HEK293T (cell line): ENCODE measurements at regions not wholly inside any gene's neighbourhood (a gene's known extent, or its start where the extent isn't known, plus 50 kb on each side); places are given as distances from the start of the nearest gene placed in this dataset.

Experiments
- CTCF ChIA-PET: fragments of 350-600 bp; formaldehyde crosslinking; extraction: SDS; loops from one replicate; lab custom pipeline; 2021; ENCODE audit warnings: antibody characterized with exemption, inconsistent platforms; lab: Yijun Ruan, JAX
- POLR2A ChIA-PET: fragments of 350-600 bp; formaldehyde crosslinking; extraction: SDS; loops from one replicate; lab custom pipeline; 2020; ENCODE audit warnings: antibody characterized with exemption, inconsistent platforms; lab: Yijun Ruan, JAX
- DNase-seq: peaks from one replicate; pipeline ENCODE4 v3.0.0; 2012; ENCODE audit warnings: mixed read lengths; ENCODE audit errors: extremely low spot score
- ARNT ChIP-seq: fragments of 450-650 bp; IDR thresholded peaks from 2 replicates; pipeline ENCODE4 v1.6.1; 2017; ENCODE audit warnings: mild to moderate bottlenecking
- BHLHE40 ChIP-seq: fragments of 450-650 bp; IDR thresholded peaks from 2 replicates; pipeline ENCODE4 v1.6.1; 2016; ENCODE audit warnings: mild to moderate bottlenecking, moderate library complexity, borderline replicate concordance
- CTBP1 ChIP-seq: fragments of 450-650 bp; IDR thresholded peaks from 2 replicates; pipeline ENCODE4 v1.6.1; 2016; ENCODE audit warnings: borderline replicate concordance
- ELF4 ChIP-seq: fragments of 450-650 bp; IDR thresholded peaks from 2 replicates; pipeline ENCODE4 v1.6.1; 2017; ENCODE audit warnings: antibody characterized with exemption
- FOXA1 ChIP-seq: fragments of 450-650 bp; IDR thresholded peaks from 2 replicates; pipeline ENCODE4 v1.6.1; 2016; ENCODE audit warnings: mild to moderate bottlenecking
- FOXK2 ChIP-seq: fragments of 450-650 bp; IDR thresholded peaks from 2 replicates; pipeline ENCODE4 v1.6.1; 2016; ENCODE audit warnings: mild to moderate bottlenecking
- FOXM1 ChIP-seq: fragments of 450-650 bp; IDR thresholded peaks from 2 replicates; pipeline ENCODE4 v1.6.1; 2017; ENCODE audit warnings: mild to moderate bottlenecking, borderline replicate concordance
- HDGF ChIP-seq: fragments of 450-650 bp; IDR thresholded peaks from 2 replicates; pipeline ENCODE4 v1.6.1; 2017; ENCODE audit warnings: antibody characterized with exemption, borderline replicate concordance
- L3MBTL2 ChIP-seq: fragments of 450-650 bp; conservative IDR thresholded peaks from 2 replicates; pipeline ENCODE4 v1.6.1; 2016; ENCODE audit warnings: mild to moderate bottlenecking
- LEF1 ChIP-seq: fragments of 450-650 bp; IDR thresholded peaks from 2 replicates; pipeline ENCODE4 v1.6.1; 2017; ENCODE audit warnings: mild to moderate bottlenecking, borderline replicate concordance
- NFRKB ChIP-seq: fragments of 450-650 bp; IDR thresholded peaks from 2 replicates; pipeline ENCODE4 v1.6.1; 2016; ENCODE audit warnings: mild to moderate bottlenecking, moderate library complexity
- PKNOX1 ChIP-seq: fragments of 450-650 bp; IDR thresholded peaks from 2 replicates; pipeline ENCODE4 v1.6.1; 2016
- SP1 ChIP-seq: fragments of 450-650 bp; IDR thresholded peaks from 2 replicates; pipeline ENCODE4 v1.6.1; 2017
- SUZ12 ChIP-seq: fragments of 450-650 bp; IDR thresholded peaks from 2 replicates; pipeline ENCODE4 v1.6.1; 2016; ENCODE audit warnings: mild to moderate bottlenecking
- TARDBP ChIP-seq: fragments of 450-650 bp; IDR thresholded peaks from 2 replicates; pipeline ENCODE4 v1.6.1; 2016
- ZNF384 ChIP-seq: fragments of 450-650 bp; IDR thresholded peaks from 2 replicates; pipeline ENCODE4 v1.6.1; 2016

- DNase-seq = no peak
- no peak for TF ChIP-seq NFRKB
- no peak for TF ChIP-seq HDGF
- no peak for TF ChIP-seq ZNF384
- TF ChIP-seq TARDBP = no peak
- TF ChIP-seq PKNOX1 = peak; percentile 49; the same call in 1 of the 2 replicates
- TF ChIP-seq ELF4 = no peak
- ChIA-PET CTCF (no interaction called here), POLR2A (no interaction called here)
Observed at GRCh38 chr2:146579147-146579930, 1265.5 kb upstream of the ACVR2A start.

- DNase-seq = no peak
- TF ChIP-seq LEF1 = no peak
- TF ChIP-seq FOXM1 = no peak
- no peak for TF ChIP-seq TARDBP
- no peak for TF ChIP-seq HDGF
- TF ChIP-seq ZNF384 = no peak
- CTCF ChIA-PET = no interaction called here
- POLR2A ChIA-PET = no interaction called here
Observed at GRCh38 chr2:146576339-146577111, 1268.3 kb upstream of the ACVR2A start.

- CTCF ChIA-PET = no interaction called here
- no peak for DNase-seq
- TF ChIP-seq L3MBTL2 (no peak), FOXK2 (no peak), FOXA1 (no peak), CTBP1 (no peak), ARNT (no peak)
- POLR2A ChIA-PET = no interaction called here
Observed at GRCh38 chr2:146572598-146572997, 1272.2 kb upstream of the ACVR2A start.

GRCh38 chr2:146561996-146562395, 1282.8 kb upstream of the ACVR2A start:
- DNase-seq = no peak
- TF ChIP-seq SP1 = no peak
- TF ChIP-seq CTBP1 = no peak
- TF ChIP-seq LEF1 = no peak
- TF ChIP-seq PKNOX1 = no peak
- no peak for TF ChIP-seq NFRKB
- TF ChIP-seq SUZ12 = no peak
- no peak for TF ChIP-seq ELF4
- no peak for TF ChIP-seq FOXA1
- no peak for TF ChIP-seq FOXK2
- POLR2A ChIA-PET = no interaction called here
- CTCF ChIA-PET = no interaction called here

GRCh38 chr2:146547236-146547635, 1297.6 kb upstream of the ACVR2A start:
- CTCF ChIA-PET = no interaction called here
- POLR2A ChIA-PET = no interaction called here
- TF ChIP-seq HDGF (no peak), ZNF384 (no peak), LEF1 (no peak), SP1 (no peak), ARNT (no peak), FOXM1 (no peak), PKNOX1 (no peak), FOXA1 (no peak), FOXK2 (no peak), BHLHE40 (no peak), L3MBTL2 (no peak), TARDBP (no peak), ELF4 (no peak), CTBP1 (no peak), NFRKB (no peak)
- no peak for DNase-seq

GRCh38 chr2:146544701-146545100, 1300.1 kb upstream of the ACVR2A start:
- ChIA-PET POLR2A (no interaction called here), CTCF (no interaction called here)
- DNase-seq = no peak
- TF ChIP-seq ELF4 (no peak), HDGF (no peak), FOXK2 (no peak), SUZ12 (no peak), TARDBP (no peak), L3MBTL2 (no peak), NFRKB (no peak), BHLHE40 (no peak), ARNT (no peak)

- POLR2A ChIA-PET = no interaction called here
- TF ChIP-seq SUZ12 (no peak), FOXA1 (no peak), LEF1 (no peak), PKNOX1 (no peak), FOXK2 (no peak), ELF4 (no peak), TARDBP (no peak), ARNT (no peak), SP1 (no peak), FOXM1 (no peak), HDGF (no peak), NFRKB (no peak), ZNF384 (no peak), BHLHE40 (no peak), L3MBTL2 (no peak), CTBP1 (no peak)
- CTCF ChIA-PET = no interaction called here
- no peak for DNase-seq
Observed at GRCh38 chr2:146541896-146542295, 1302.9 kb upstream of the ACVR2A start.
